ENCODE measurements at regions not wholly inside any gene's neighbourhood (a gene's known extent, or its start where the extent isn't known, plus 50 kb on each side); places are given as distances from the start of the nearest gene placed in this dataset.

DNA sequence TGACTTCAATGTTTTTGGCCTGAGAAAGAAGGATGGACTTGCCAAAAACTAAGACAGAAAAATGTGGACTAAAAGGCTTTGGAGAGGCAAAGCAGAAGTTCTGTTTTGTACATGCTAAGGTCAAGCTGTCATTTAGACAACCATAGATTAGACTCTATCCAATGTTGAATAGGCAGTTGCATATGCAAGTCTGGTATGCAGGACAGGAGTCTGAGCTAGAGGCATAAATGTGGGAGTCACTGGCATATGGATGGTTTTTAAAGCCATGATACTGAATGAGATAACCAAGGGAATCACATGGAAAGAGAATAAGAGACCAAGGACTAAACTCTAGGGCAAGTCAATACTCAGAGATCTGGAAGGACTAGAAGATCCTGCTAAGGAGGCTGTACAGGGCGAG, 164.1 kb downstream of the LSM5 start:
- TF ChIP-seq POLR2A (IDR thresholded peaks at IDR 0.05; ENCODE audit: borderline replicate concordance, extremely low read depth, insufficient read depth, insufficient read length) (no peak), EZH2 (IDR thresholded peaks at IDR 0.05) (no peak), EZH2phosphoT487 (IDR thresholded peaks at IDR 0.05; ENCODE audit: borderline replicate concordance) (no peak), ELF1 (IDR thresholded peaks at IDR 0.05; ENCODE audit: borderline replicate concordance, low read depth) (no peak), YY1 (IDR thresholded peaks at IDR 0.05; ENCODE audit: extremely low read depth, insufficient replicate concordance, low read depth, low read length) (no peak), ATF3 (IDR thresholded peaks at IDR 0.05) (no peak), SIN3A (IDR thresholded peaks at IDR 0.05; ENCODE audit: low read depth) (no peak), POLR2AphosphoS5 (IDR thresholded peaks at IDR 0.05; ENCODE audit: low read depth, low read length) (no peak), ZNF274 (IDR thresholded peaks at IDR 0.05; ENCODE audit: low read depth, low read length) (no peak), SP1 (IDR thresholded peaks at IDR 0.05; ENCODE audit: low read depth) (no peak)
- TF ChIP-seq, protein P1, sequence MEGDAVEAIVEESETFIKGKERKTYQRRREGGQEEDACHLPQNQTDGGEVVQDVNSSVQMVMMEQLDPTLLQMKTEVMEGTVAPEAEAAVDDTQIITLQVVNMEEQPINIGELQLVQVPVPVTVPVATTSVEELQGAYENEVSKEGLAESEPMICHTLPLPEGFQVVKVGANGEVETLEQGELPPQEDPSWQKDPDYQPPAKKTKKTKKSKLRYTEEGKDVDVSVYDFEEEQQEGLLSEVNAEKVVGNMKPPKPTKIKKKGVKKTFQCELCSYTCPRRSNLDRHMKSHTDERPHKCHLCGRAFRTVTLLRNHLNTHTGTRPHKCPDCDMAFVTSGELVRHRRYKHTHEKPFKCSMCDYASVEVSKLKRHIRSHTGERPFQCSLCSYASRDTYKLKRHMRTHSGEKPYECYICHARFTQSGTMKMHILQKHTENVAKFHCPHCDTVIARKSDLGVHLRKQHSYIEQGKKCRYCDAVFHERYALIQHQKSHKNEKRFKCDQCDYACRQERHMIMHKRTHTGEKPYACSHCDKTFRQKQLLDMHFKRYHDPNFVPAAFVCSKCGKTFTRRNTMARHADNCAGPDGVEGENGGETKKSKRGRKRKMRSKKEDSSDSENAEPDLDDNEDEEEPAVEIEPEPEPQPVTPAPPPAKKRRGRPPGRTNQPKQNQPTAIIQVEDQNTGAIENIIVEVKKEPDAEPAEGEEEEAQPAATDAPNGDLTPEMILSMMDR (IDR thresholded peaks at IDR 0.05 in 2 of 3, conservative IDR thresholded peaks at IDR 0.05 in 1 of 3; ENCODE audit: borderline replicate concordance in 1 of 3, insufficient read depth in 1 of 3, low read depth in 2 of 3, low read length in 2 of 3): no peak
- TF ChIP-seq, protein P2, sequence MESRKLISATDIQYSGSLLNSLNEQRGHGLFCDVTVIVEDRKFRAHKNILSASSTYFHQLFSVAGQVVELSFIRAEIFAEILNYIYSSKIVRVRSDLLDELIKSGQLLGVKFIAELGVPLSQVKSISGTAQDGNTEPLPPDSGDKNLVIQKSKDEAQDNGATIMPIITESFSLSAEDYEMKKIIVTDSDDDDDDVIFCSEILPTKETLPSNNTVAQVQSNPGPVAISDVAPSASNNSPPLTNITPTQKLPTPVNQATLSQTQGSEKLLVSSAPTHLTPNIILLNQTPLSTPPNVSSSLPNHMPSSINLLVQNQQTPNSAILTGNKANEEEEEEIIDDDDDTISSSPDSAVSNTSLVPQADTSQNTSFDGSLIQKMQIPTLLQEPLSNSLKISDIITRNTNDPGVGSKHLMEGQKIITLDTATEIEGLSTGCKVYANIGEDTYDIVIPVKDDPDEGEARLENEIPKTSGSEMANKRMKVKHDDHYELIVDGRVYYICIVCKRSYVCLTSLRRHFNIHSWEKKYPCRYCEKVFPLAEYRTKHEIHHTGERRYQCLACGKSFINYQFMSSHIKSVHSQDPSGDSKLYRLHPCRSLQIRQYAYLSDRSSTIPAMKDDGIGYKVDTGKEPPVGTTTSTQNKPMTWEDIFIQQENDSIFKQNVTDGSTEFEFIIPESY (IDR thresholded peaks at IDR 0.05; ENCODE audit: extremely low read depth, insufficient replicate concordance, low read length): no peak
- TF ChIP-seq, protein P3, sequence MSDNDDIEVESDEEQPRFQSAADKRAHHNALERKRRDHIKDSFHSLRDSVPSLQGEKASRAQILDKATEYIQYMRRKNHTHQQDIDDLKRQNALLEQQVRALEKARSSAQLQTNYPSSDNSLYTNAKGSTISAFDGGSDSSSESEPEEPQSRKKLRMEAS (IDR thresholded peaks at IDR 0.05): no peak
- TF ChIP-seq, protein P4, sequence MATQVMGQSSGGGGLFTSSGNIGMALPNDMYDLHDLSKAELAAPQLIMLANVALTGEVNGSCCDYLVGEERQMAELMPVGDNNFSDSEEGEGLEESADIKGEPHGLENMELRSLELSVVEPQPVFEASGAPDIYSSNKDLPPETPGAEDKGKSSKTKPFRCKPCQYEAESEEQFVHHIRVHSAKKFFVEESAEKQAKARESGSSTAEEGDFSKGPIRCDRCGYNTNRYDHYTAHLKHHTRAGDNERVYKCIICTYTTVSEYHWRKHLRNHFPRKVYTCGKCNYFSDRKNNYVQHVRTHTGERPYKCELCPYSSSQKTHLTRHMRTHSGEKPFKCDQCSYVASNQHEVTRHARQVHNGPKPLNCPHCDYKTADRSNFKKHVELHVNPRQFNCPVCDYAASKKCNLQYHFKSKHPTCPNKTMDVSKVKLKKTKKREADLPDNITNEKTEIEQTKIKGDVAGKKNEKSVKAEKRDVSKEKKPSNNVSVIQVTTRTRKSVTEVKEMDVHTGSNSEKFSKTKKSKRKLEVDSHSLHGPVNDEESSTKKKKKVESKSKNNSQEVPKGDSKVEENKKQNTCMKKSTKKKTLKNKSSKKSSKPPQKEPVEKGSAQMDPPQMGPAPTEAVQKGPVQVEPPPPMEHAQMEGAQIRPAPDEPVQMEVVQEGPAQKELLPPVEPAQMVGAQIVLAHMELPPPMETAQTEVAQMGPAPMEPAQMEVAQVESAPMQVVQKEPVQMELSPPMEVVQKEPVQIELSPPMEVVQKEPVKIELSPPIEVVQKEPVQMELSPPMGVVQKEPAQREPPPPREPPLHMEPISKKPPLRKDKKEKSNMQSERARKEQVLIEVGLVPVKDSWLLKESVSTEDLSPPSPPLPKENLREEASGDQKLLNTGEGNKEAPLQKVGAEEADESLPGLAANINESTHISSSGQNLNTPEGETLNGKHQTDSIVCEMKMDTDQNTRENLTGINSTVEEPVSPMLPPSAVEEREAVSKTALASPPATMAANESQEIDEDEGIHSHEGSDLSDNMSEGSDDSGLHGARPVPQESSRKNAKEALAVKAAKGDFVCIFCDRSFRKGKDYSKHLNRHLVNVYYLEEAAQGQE (IDR thresholded peaks at IDR 0.05; ENCODE audit: low read depth): no peak

All from HCT116 (cell line).